GM21717 (cell line): ENCODE measurements at regions not wholly inside any gene's neighbourhood (a gene's known extent, or its start where the extent isn't known, plus 50 kb on each side); places are given as distances from the start of the nearest gene placed in this dataset.

ENCODE experiments used
- ATAC-seq: cut with Tn5 transposase; IDR thresholded peaks from one replicate; pipeline ENCODE4 v1.9.1; 2021; ENCODE audit warnings: mild to moderate bottlenecking, moderate library complexity; ENCODE audit not compliant: unreplicated experiment

DNA sequence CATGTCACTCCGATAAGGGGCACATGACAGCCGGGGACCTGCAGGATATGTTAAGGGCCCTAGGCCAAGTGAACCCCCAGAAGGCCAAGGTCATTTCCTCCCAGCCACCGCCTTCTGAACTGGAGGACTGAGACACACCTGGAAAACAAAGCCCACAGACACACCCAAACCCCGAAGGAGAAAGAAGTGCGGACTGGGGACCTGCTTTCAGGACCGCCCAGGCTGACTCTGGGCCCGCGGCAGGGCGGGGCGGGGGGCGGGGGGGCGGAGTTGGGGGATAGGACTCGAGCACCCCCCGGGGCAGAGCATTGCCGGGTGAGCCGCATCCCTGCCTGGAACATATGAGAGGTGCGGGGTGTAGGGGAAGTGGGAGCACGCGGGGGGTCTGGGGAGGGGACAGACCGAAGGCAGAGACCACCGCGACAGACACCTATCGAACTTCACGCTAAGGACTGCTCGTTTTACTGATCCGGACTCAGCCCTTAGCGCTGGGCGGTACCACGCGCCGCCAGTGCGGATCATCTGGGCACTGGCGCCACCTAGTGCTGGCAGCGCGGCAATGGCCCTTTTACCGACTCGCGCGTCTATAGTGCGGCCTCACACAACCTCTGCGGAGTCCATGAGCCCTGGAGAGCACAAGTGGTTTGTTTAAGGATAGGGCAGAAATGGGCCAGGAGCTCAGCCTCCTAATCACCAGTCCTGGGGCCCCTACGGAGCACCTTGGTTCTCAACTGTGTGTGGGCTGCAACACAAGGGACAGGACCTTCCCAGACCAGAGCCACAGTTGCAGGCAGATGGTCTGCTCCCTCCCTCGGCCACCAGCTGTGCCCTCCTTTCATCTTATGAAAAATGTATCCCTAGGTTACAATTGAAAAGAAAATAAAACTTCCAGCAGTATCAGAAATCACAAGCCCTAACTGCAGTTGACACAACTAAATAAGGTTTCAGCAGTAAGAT is 157.6 kb downstream of the HERPUD2 start:
- peak; percentile 96 for ATAC-seq

GRCh38 chr7:35536396-35536826 is 158.5 kb downstream of the HERPUD2 start:
- ATAC-seq: no peak

GRCh38 chr7:35533902-35534301 is 161.0 kb downstream of the HERPUD2 start:
- no peak for ATAC-seq

DNA sequence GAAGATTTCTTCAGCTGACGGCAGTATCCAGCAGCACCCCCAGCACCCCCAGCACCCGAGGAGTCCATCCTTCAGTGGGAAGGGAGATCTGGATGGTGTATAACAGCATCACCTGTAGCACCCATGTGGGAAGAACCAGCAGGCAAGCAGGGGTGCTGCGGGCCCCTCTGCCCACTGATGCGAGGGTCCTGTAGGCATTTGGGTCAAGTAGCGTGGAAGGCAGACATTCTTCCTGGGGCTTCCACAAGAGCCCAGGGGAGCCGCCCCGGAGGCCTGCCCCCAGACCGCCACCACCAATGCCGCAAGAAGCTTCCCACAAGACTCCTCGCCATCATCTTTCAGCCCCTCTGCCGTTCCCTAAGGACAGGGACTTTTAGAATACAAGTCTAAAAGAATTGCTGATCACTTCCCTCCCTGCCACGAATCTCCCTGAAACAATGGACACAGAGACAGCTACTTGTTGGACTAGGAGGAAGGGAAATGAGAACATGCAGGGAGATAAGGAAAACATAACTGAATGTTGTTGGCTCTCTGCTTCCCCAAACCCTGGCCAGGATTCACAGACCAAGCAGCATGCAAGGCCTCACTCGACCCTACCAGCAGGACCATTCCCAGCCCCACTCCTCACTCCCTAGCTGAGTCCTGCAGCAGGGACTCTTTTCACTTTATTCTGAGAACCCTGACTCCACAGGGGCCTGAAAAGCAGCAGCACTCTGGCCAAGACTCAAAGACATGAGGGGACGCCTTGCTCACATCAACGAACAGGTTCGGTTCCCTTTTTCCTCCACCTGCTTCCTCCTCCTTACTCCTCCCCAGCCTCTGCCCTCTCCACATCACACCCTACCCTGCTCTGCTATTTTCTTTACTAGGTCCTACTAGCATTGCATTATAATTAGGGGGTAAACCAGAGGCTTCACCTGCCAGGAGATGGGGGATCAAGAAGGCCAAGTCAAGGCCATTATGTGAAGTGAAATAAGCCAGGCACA is 164.5 kb downstream of the HERPUD2 start:
- no peak for ATAC-seq

DNA sequence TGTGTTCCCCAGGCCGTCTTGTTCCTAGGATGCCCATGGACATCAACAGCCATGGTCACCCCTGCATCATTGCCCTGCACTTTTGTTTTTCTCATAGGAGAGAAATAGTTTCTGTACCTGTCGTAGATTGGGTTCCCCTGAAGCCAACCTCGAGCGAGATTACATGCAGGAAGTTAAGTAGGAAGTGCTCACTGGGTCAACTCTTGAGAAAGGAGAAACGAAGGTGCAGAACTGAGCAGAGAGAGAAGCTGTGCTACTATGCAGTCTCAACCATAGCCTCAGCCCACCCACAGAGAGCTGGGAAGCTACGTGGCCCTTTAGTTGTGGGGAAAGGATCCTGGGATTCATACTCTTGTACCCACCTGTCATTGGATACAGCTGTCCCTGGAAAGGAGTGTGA is 165.2 kb downstream of the HERPUD2 start:
- no peak for ATAC-seq

- ATAC-seq: no peak
Observed at GRCh38 chr7:35528381-35528977, 166.5 kb downstream of the HERPUD2 start.

DNA sequence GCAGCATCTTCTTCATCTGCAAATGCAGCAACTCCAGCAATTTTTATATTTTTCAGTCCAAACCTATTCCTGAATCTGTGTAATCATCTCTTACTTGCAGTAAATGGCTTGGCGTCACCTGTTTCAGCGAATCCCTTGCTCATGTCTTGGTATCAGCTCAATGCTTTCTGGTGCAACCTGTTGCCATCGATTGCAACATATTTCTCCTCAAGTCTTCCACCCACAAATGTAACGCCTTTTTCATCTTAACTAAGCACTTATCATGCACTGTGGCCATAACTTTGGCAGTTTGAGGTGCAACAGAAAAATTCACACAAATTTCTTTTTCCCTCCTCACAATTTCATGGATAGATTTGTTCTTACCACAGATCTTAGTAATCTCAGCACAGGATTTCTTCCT is 168.3 kb downstream of the HERPUD2 start:
- ATAC-seq: no peak

DNA sequence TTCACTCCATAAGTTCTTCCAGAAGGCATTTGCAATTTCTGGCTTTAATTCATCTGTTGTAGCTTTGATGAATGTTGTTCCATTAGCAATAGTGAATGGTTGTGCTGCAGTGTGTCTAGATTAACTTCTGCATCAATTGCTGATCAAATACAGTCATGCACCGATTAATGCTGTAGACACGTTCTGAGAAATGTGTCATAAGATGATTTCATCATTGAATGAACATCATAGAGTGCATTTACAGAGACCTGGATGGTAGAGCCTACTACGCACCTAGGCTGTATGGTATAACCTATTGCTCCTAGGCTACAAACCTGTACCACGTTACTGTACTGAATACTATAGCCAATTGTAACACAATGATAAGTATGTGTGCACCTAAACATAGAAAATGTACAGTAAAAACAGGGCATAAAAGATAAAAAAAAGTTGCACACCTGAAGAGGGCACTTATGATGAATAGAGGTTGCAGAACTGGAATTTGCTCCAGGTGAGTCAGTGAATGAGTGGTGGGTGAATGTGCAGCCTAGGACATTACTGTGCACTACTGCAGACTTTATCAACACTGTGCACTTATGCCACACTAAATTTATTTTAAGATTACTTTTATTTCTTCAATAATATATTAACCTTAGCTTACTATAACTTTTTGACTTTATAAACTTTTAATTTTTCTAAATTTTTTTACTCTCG is 170.7 kb downstream of the HERPUD2 start:
- ATAC-seq: no peak

GRCh38 chr7:35523292-35523691 is 171.6 kb downstream of the HERPUD2 start:
- no peak for ATAC-seq

- ATAC-seq: no peak
Observed at GRCh38 chr7:35522697-35523096, 172.2 kb downstream of the HERPUD2 start.

- ATAC-seq: no peak
Observed at GRCh38 chr7:35521941-35522340, 173.0 kb downstream of the HERPUD2 start.

DNA sequence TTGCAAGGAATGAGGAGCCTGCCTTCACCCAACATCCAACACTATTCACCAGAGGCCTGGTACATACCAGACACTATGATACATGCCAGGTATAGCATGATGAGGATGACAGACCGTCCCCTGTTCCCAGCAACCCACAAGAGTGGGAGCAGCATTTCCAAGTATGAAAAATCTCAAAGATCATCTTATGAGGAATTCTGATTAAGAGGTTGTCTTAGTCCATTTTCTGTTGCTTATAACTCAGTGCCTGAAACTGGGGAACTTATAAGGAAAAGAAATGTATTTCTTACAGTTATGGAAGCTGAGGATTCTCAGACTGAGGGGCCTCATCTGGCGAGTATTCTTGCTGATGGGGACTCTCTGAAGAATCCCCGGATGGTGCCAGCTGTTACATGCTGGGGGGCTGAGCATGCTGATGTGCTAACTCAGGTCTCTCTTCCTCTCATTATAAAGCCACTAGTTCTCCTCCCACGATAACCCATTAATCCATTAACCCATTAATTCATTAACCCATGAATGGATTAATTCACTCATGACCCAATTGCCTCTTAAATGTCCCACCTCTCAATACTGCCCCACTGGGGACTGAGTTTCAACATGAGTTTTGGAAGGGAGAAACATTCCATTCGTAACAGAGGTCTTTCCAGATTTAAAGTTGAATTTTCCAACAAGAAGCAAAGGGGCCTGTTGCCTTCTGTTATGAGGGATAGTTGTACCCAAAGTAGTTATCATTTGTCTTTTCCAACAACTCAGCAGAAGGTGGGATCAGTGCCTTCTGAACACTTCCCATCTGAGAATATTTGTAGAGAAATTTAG is 173.9 kb downstream of the HERPUD2 start:
- no peak for ATAC-seq

DNA sequence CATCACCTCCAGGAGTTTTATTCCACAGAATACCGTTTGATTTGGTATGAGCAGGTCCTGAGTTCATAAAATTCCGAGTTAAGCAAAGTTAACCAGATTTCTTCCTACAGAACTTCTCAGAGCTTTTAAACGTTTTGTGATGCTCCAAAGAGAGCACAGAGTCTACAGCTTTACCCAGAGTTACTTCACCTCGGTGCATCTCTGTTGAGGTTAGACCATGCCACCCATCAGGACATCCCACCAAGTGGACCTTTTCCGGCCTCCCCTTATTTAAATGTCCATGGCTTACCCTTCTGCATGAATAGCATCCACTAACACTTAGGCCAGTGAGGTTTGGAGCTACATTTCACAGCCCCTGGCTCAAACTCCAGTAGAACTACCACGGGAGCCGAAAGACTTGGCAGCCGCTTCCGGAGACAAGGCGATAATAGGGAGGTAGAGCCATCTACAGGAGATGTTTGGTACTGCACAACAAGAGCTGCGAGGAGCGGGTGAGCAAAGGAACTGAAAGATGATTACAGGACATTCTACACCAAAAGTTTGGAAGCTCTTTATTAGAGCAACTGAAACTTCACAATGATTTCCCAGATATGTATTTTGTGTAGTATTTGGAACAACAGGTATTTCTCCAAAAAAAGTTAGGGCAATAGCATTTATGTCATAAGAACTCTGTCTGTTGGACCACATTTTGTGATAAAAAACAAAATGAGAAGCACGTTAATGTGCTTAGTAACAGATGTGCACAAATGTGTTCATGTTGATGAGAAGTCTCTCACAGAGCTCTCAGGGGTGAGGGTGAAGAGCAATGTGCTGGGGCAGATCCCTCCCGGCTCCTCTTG is 174.7 kb downstream of the HERPUD2 start:
- ATAC-seq: peak; percentile 78

GRCh38 chr7:35518767-35519166 is 176.2 kb downstream of the HERPUD2 start:
- ATAC-seq: no peak

- ATAC-seq: no peak
Observed at GRCh38 chr7:35516498-35516897, 178.4 kb downstream of the HERPUD2 start.

DNA sequence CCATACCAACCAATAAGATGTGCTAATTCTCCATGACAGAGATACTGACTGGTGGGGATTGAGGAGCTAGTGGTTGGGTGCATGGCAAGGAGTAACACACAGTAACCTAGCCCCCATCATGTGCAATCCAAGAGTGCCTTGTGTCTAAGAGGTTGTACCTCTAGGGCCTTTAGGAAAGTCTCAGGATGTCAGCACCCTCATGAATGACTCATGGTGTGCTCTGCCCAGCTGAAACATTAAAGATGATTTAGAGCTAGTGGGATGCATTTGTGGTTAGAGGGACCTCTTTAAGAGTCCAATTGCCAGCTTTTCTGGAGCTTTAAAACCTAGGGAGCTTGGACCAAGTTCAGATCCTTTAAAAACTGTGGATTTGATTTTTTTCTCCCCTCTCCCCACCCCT is 181.1 kb downstream of the HERPUD2 start:
- ATAC-seq: no peak

DNA sequence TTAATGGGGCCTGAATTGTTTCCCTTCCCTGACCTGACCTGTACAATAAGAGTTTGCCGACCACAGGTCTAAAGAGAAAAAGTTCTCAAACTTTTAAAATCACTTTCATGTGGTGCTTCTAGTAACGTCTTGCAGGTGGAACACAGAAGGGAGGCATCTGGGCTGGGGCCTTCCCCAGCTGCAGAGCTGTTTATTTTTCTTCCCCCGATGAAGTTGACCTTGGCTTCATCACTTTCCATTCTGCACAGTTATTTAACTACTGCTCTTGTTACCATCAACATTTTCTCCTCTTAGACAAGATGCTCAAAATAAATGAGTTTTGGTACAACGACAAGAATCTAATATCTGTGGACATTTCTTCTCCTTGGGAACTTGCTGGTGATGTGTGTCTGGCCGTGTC is 181.7 kb downstream of the HERPUD2 start:
- ATAC-seq: no peak

GRCh38 chr7:35512716-35513115 is 182.2 kb downstream of the HERPUD2 start:
- no peak for ATAC-seq
